WTC11 (cell line): ENCODE measurements at regions not wholly inside any gene's neighbourhood (a gene's known extent, or its start where the extent isn't known, plus 50 kb on each side); places are given as distances from the start of the nearest gene placed in this dataset.

Experiments
- ATAC-seq: fragments of 200-7000 bp; cut with Tn5 transposase; 2 replicates; pipeline ENCODE4 v1.10.0; 2021; ENCODE audit warnings: mild to moderate bottlenecking, moderate library complexity
- CTCF ChIA-PET: fragments of 300-600 bp; sonication (Branson Sonifier 250); formaldehyde crosslinking; loops from one replicate; lab custom pipeline; 2021; ENCODE audit warnings: antibody characterized with exemption; lab: Charles Lee
- POLR2A ChIA-PET: fragments of 350-600 bp; sonication (Branson Sonifier 250); formaldehyde crosslinking; loops from one replicate; lab custom pipeline; 2021; ENCODE audit warnings: antibody characterized with exemption; lab: Charles Lee
- DNase-seq: peaks from one replicate; pipeline ENCODE4 v3.0.0; 2021; ENCODE audit warnings: low spot score
- H3K27ac Mint-ChIP-seq: 2 replicates; pipeline ENCODE4 v1.8.0; 2021; ENCODE audit warnings: mixed read lengths
- H3K27me3 Mint-ChIP-seq: 2 replicates; pipeline ENCODE4 v1.8.0; 2021; ENCODE audit warnings: low read depth, mild to moderate bottlenecking, moderate library complexity, mixed read lengths
- H3K36me3 Mint-ChIP-seq: 2 replicates; pipeline ENCODE4 v1.8.0; 2021; ENCODE audit warnings: mixed read lengths
- H3K4me1 Mint-ChIP-seq: 2 replicates; pipeline ENCODE4 v1.8.0; 2022; ENCODE audit warnings: mixed read lengths
- H3K4me3 Mint-ChIP-seq: 2 replicates; pipeline ENCODE4 v1.8.0; 2021; ENCODE audit warnings: mild to moderate bottlenecking, moderate library complexity, mixed read lengths
- H3K9me3 Mint-ChIP-seq: 2 replicates; pipeline ENCODE4 v1.8.0; 2021; ENCODE audit warnings: mixed read lengths
- ESRRA ChIP-seq: sonication (generic); formaldehyde crosslinking; IDR thresholded peaks from 2 replicates; pipeline ENCODE4 v1.8.1; 2022; ENCODE audit warnings: mild to moderate bottlenecking, missing genetic modification reagents, borderline replicate concordance
- ETV6 ChIP-seq: sonication (generic); formaldehyde crosslinking; IDR thresholded peaks from 2 replicates; pipeline ENCODE4 v1.8.1; 2022; ENCODE audit warnings: mild to moderate bottlenecking, missing genetic modification reagents
- GTF2I ChIP-seq: fragments of 250-450 bp; sonication (Bioruptor Pico); conservative IDR thresholded peaks from 2 replicates; pipeline ENCODE4 v1.4.0; 2021; ENCODE audit warnings: mild to moderate bottlenecking
- IRF2 ChIP-seq: sonication (generic); formaldehyde crosslinking; IDR thresholded peaks from 2 replicates; pipeline ENCODE4 v1.8.0; 2022; ENCODE audit warnings: low read depth, missing genetic modification reagents, borderline replicate concordance
- JAZF1 ChIP-seq: fragments of 250-450 bp; sonication (Bioruptor Pico); IDR thresholded peaks from 2 replicates; pipeline ENCODE4 v1.9.0; 2021; ENCODE audit warnings: moderate library complexity, mild to moderate bottlenecking, inconsistent platforms
- MXD4 ChIP-seq: fragments of 250-450 bp; sonication (Bioruptor Pico); IDR thresholded peaks from 2 replicates; pipeline ENCODE4 v1.8.0; 2021; ENCODE audit warnings: mild to moderate bottlenecking, moderate library complexity, borderline replicate concordance
- NFATC4 ChIP-seq: fragments of 250-450 bp; sonication (Bioruptor Pico); IDR thresholded peaks from 2 replicates; pipeline ENCODE4 v1.9.0; 2021; ENCODE audit warnings: mild to moderate bottlenecking
- OVOL2 ChIP-seq: fragments of 250-450 bp; sonication (Bioruptor Pico); IDR thresholded peaks from 2 replicates; pipeline ENCODE4 v1.9.0; 2021; ENCODE audit warnings: mild to moderate bottlenecking, borderline replicate concordance
- PRRX2 ChIP-seq: fragments of 250-450 bp; sonication (Bioruptor Pico); IDR thresholded peaks from 2 replicates; pipeline ENCODE4 v1.8.0; 2021; ENCODE audit warnings: mild to moderate bottlenecking
- RORB ChIP-seq: fragments of 250-450 bp; sonication (Bioruptor Pico); IDR thresholded peaks from 2 replicates; pipeline ENCODE4 v1.9.0; 2021; ENCODE audit warnings: mild to moderate bottlenecking
- SMAD4 ChIP-seq: sonication (generic); formaldehyde crosslinking; IDR thresholded peaks from 2 replicates; pipeline ENCODE4 v1.8.0; 2022; ENCODE audit warnings: mild to moderate bottlenecking, missing genetic modification reagents
- TCF7 ChIP-seq: sonication (generic); formaldehyde crosslinking; IDR thresholded peaks from 2 replicates; pipeline ENCODE4 v1.8.0; 2022; ENCODE audit warnings: mild to moderate bottlenecking, low read depth, missing genetic modification reagents, moderate library complexity
- TEAD1 ChIP-seq: sonication (generic); formaldehyde crosslinking; IDR thresholded peaks from 2 replicates; pipeline ENCODE4 v1.8.0; 2022; ENCODE audit warnings: mild to moderate bottlenecking, missing genetic modification reagents
- ZBTB21 ChIP-seq: sonication (generic); formaldehyde crosslinking; IDR thresholded peaks from 2 replicates; pipeline ENCODE4 v1.8.1; 2023; ENCODE audit warnings: mild to moderate bottlenecking, missing genetic modification reagents, borderline replicate concordance
- ZNF138 ChIP-seq: sonication (generic); formaldehyde crosslinking; conservative IDR thresholded peaks from 2 replicates; pipeline ENCODE4 v1.8.1; 2022; ENCODE audit warnings: mild to moderate bottlenecking, moderate library complexity, missing genetic modification reagents
- TF ChIP-seq, protein P1 (sequence below): fragments of 250-450 bp; sonication (Bioruptor Pico); IDR thresholded peaks from 2 replicates; pipeline ENCODE4 v1.9.0; 2021; ENCODE audit warnings: mild to moderate bottlenecking, borderline replicate concordance
- TF ChIP-seq, protein P2 (sequence below): sonication (generic); formaldehyde crosslinking; IDR thresholded peaks from 2 replicates; pipeline ENCODE4 v1.8.0; 2023; ENCODE audit warnings: missing genetic modification reagents
- TF ChIP-seq, protein P3 (sequence below): sonication (generic); formaldehyde crosslinking; IDR thresholded peaks from 2 replicates; pipeline ENCODE4 v1.8.0; 2023; ENCODE audit warnings: mild to moderate bottlenecking, missing genetic modification reagents
- TF ChIP-seq, protein P4 (sequence below): sonication (generic); formaldehyde crosslinking; IDR thresholded peaks from 2 replicates; pipeline ENCODE4 v1.8.0; 2022; ENCODE audit warnings: mild to moderate bottlenecking, missing genetic modification reagents
- TF ChIP-seq, protein P5 (sequence below): fragments of 250-450 bp; sonication (Bioruptor Pico); IDR thresholded peaks from 2 replicates; pipeline ENCODE4 v1.9.0; 2021; ENCODE audit warnings: moderate library complexity, mild to moderate bottlenecking, inconsistent platforms, borderline replicate concordance
- TF ChIP-seq, protein P6 (sequence below): sonication (generic); formaldehyde crosslinking; IDR thresholded peaks from 2 replicates; pipeline ENCODE4 v1.8.1; 2022; ENCODE audit warnings: mild to moderate bottlenecking, moderate library complexity, missing genetic modification reagents
- TF ChIP-seq, protein P7 (sequence below): sonication (generic); formaldehyde crosslinking; IDR thresholded peaks from 2 replicates; pipeline ENCODE4 v1.8.0; 2022; ENCODE audit warnings: missing genetic modification reagents

DNA sequence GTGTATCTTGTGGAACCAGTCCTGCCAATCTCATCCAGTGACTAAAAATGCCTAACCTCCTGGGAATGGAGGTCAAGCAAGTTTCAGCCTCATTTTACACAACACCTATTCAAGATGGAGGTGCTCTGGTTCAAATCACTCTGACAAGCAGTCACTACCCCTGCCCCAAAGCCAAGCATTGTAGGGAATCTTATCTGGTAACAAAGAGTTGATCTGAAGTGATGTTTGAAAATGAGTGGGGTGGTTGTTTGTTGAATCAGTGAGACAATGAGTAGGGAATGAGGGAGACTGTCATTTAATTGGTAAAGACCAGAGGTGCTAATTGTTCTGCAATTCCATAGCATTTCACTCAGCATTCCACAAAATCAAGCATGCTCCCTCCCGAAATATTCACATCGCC, 132.0 kb downstream of the RND3 start (continued):
- TF ChIP-seq, protein P1, sequence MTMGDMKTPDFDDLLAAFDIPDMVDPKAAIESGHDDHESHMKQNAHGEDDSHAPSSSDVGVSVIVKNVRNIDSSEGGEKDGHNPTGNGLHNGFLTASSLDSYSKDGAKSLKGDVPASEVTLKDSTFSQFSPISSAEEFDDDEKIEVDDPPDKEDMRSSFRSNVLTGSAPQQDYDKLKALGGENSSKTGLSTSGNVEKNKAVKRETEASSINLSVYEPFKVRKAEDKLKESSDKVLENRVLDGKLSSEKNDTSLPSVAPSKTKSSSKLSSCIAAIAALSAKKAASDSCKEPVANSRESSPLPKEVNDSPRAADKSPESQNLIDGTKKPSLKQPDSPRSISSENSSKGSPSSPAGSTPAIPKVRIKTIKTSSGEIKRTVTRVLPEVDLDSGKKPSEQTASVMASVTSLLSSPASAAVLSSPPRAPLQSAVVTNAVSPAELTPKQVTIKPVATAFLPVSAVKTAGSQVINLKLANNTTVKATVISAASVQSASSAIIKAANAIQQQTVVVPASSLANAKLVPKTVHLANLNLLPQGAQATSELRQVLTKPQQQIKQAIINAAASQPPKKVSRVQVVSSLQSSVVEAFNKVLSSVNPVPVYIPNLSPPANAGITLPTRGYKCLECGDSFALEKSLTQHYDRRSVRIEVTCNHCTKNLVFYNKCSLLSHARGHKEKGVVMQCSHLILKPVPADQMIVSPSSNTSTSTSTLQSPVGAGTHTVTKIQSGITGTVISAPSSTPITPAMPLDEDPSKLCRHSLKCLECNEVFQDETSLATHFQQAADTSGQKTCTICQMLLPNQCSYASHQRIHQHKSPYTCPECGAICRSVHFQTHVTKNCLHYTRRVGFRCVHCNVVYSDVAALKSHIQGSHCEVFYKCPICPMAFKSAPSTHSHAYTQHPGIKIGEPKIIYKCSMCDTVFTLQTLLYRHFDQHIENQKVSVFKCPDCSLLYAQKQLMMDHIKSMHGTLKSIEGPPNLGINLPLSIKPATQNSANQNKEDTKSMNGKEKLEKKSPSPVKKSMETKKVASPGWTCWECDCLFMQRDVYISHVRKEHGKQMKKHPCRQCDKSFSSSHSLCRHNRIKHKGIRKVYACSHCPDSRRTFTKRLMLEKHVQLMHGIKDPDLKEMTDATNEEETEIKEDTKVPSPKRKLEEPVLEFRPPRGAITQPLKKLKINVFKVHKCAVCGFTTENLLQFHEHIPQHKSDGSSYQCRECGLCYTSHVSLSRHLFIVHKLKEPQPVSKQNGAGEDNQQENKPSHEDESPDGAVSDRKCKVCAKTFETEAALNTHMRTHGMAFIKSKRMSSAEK (CRISPR knock-in tag) = no peak
- no peak for TF ChIP-seq OVOL2 (CRISPR knock-in tag)
- no peak for TF ChIP-seq SMAD4 (CRISPR knock-in tag)
- TF ChIP-seq MXD4 (CRISPR knock-in tag) = no peak
- TF ChIP-seq, protein P2, sequence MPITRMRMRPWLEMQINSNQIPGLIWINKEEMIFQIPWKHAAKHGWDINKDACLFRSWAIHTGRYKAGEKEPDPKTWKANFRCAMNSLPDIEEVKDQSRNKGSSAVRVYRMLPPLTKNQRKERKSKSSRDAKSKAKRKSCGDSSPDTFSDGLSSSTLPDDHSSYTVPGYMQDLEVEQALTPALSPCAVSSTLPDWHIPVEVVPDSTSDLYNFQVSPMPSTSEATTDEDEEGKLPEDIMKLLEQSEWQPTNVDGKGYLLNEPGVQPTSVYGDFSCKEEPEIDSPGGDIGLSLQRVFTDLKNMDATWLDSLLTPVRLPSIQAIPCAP (CRISPR knock-in tag) = no peak
- TF ChIP-seq ETV6 (CRISPR knock-in tag) = no peak
- TF ChIP-seq, protein P3, sequence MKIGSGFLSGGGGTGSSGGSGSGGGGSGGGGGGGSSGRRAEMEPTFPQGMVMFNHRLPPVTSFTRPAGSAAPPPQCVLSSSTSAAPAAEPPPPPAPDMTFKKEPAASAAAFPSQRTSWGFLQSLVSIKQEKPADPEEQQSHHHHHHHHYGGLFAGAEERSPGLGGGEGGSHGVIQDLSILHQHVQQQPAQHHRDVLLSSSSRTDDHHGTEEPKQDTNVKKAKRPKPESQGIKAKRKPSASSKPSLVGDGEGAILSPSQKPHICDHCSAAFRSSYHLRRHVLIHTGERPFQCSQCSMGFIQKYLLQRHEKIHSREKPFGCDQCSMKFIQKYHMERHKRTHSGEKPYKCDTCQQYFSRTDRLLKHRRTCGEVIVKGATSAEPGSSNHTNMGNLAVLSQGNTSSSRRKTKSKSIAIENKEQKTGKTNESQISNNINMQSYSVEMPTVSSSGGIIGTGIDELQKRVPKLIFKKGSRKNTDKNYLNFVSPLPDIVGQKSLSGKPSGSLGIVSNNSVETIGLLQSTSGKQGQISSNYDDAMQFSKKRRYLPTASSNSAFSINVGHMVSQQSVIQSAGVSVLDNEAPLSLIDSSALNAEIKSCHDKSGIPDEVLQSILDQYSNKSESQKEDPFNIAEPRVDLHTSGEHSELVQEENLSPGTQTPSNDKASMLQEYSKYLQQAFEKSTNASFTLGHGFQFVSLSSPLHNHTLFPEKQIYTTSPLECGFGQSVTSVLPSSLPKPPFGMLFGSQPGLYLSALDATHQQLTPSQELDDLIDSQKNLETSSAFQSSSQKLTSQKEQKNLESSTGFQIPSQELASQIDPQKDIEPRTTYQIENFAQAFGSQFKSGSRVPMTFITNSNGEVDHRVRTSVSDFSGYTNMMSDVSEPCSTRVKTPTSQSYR (CRISPR knock-in tag) = no peak
- no peak for TF ChIP-seq JAZF1 (CRISPR knock-in tag)
- no peak for TF ChIP-seq GTF2I (CRISPR knock-in tag)
- TF ChIP-seq RORB (CRISPR knock-in tag) = no peak
- no peak for TF ChIP-seq IRF2 (CRISPR knock-in tag)

DNA sequence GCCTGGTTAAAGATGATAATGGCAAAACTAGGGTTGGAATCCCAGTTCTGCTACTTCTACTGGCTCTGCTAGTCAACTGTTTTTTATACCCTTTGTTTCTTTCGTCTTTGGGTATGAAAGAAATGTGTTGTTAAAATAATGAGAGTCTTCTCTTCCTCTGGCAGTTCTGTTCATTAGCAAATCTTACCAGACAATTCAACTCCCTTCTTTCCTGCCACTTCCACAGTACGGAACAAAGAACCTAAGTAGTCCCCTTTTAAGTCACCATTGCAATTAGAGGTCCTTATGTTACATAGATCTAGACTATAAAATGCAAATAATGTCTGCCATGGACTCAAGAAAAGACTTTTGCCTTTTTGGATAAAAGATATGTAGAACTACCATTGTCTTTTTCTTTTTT, 134.1 kb downstream of the RND3 start:
- H3K36me3 Mint-ChIP-seq = no peaks in the 10 kb centered on the region
- no peak for DNase-seq
- TF ChIP-seq TCF7 = no peak
- TF ChIP-seq, protein P4, sequence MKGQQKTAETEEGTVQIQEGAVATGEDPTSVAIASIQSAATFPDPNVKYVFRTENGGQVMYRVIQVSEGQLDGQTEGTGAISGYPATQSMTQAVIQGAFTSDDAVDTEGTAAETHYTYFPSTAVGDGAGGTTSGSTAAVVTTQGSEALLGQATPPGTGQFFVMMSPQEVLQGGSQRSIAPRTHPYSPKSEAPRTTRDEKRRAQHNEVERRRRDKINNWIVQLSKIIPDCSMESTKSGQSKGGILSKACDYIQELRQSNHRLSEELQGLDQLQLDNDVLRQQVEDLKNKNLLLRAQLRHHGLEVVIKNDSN (CRISPR knock-in tag) = no peak
- TF ChIP-seq, protein P5, sequence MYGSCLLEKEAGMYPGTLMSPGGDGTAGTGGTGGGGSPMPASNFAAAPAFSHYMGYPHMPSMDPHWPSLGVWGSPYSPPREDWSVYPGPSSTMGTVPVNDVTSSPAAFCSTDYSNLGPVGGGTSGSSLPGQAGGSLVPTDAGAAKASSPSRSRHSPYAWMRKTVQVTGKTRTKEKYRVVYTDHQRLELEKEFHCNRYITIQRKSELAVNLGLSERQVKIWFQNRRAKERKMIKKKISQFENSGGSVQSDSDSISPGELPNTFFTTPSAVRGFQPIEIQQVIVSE (CRISPR knock-in tag) = no peak
- TF ChIP-seq ZBTB21 (CRISPR knock-in tag) = no peak
- TF ChIP-seq ESRRA = no peak
- no peak for TF ChIP-seq PRRX2 (CRISPR knock-in tag)
- no peak for TF ChIP-seq NFATC4 (CRISPR knock-in tag)
- no peak for TF ChIP-seq TEAD1 (CRISPR knock-in tag)
- TF ChIP-seq ETV6 (CRISPR knock-in tag) = no peak
- TF ChIP-seq, protein P6, sequence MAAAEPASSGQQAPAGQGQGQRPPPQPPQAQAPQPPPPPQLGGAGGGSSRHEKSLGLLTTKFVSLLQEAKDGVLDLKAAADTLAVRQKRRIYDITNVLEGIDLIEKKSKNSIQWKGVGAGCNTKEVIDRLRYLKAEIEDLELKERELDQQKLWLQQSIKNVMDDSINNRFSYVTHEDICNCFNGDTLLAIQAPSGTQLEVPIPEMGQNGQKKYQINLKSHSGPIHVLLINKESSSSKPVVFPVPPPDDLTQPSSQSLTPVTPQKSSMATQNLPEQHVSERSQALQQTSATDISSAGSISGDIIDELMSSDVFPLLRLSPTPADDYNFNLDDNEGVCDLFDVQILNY = no peak
- TF ChIP-seq GTF2I (CRISPR knock-in tag) = no peak
- no peak for TF ChIP-seq ZNF138 (CRISPR knock-in tag)
- TF ChIP-seq, protein P7, sequence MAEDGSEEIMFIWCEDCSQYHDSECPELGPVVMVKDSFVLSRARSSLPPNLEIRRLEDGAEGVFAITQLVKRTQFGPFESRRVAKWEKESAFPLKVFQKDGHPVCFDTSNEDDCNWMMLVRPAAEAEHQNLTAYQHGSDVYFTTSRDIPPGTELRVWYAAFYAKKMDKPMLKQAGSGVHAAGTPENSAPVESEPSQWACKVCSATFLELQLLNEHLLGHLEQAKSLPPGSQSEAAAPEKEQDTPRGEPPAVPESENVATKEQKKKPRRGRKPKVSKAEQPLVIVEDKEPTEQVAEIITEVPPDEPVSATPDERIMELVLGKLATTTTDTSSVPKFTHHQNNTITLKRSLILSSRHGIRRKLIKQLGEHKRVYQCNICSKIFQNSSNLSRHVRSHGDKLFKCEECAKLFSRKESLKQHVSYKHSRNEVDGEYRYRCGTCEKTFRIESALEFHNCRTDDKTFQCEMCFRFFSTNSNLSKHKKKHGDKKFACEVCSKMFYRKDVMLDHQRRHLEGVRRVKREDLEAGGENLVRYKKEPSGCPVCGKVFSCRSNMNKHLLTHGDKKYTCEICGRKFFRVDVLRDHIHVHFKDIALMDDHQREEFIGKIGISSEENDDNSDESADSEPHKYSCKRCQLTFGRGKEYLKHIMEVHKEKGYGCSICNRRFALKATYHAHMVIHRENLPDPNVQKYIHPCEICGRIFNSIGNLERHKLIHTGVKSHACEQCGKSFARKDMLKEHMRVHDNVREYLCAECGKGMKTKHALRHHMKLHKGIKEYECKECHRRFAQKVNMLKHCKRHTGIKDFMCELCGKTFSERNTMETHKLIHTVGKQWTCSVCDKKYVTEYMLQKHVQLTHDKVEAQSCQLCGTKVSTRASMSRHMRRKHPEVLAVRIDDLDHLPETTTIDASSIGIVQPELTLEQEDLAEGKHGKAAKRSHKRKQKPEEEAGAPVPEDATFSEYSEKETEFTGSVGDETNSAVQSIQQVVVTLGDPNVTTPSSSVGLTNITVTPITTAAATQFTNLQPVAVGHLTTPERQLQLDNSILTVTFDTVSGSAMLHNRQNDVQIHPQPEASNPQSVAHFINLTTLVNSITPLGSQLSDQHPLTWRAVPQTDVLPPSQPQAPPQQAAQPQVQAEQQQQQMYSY = no peak
- H3K4me1 Mint-ChIP-seq = peaks cover 10% of the 10 kb centered on the region
- H3K27me3 Mint-ChIP-seq = no peaks in the 10 kb centered on the region
- H3K27ac Mint-ChIP-seq = peak overlapping the region; percentile 7; the same call in 1 of the 2 replicates
- POLR2A ChIA-PET = no interaction called here
- ATAC-seq = no peak
- H3K4me3 Mint-ChIP-seq = no peak overlapping the region
- H3K9me3 Mint-ChIP-seq = peaks cover 22% of the 10 kb centered on the region
- CTCF ChIA-PET = no interaction called here
